Ascending aorta (tissue), 2 donors: ENCODE measurements at regions not wholly inside any gene's neighbourhood (a gene's known extent, or its start where the extent isn't known, plus 50 kb on each side); places are given as distances from the start of the nearest gene placed in this dataset.

Experiments
- DNase-seq, 2 donors: peaks; one replicate each; pipeline ENCODE4 v3.0.0-alpha.2; 2019; ENCODE audit warnings: low spot score in 2 of 2
- H3K27ac ChIP-seq, 2 donors: fragments of 200-600 bp; sonication (generic); one replicate each; pipeline ENCODE4 v1.5.1; 2016 to 2017; ENCODE audit warnings: mild to moderate bottlenecking in 1 of 2
- H3K27me3 ChIP-seq: fragments of 200-600 bp; sonication (generic); one replicate; pipeline ENCODE4 v1.5.1; 2017
- H3K36me3 ChIP-seq, 2 donors: fragments of 200-600 bp; sonication (generic); one replicate each; pipeline ENCODE4 v1.5.1; 2016
- H3K4me1 ChIP-seq, 2 donors: fragments of 200-600 bp; sonication (generic); one replicate each; pipeline ENCODE4 v1.5.1; 2016 to 2017; ENCODE audit warnings: mild to moderate bottlenecking in 1 of 2
- H3K4me3 ChIP-seq, 2 donors: fragments of 200-600 bp; sonication (generic); one replicate each; pipeline ENCODE4 v1.5.1; 2016 to 2017; ENCODE audit warnings: mild to moderate bottlenecking in 1 of 2
- H3K9me3 ChIP-seq, 2 donors: fragments of 200-600 bp; sonication (generic); one replicate each; pipeline ENCODE4 v1.5.1; 2016
- intact Hi-C: fragments of 100-400 bp; cut with DNase I; formaldehyde crosslinking; loops from one replicate; pipeline ENCODE4 v1.15.1; 2023
- TF ChIP-seq, protein P1 (sequence below), 3 experiments: fragments of 200-600 bp in 2 of 3; fragments of 450-650 bp in 1 of 3; sonication (generic) in 2 of 3; IDR thresholded peaks; one replicate each; pipeline ENCODE4 v1.5.1; 2016 to 2019; ENCODE audit warnings: antibody characterized with exemption in 3 of 3, mild to moderate bottlenecking in 1 of 3, moderate library complexity in 1 of 3

DNA sequence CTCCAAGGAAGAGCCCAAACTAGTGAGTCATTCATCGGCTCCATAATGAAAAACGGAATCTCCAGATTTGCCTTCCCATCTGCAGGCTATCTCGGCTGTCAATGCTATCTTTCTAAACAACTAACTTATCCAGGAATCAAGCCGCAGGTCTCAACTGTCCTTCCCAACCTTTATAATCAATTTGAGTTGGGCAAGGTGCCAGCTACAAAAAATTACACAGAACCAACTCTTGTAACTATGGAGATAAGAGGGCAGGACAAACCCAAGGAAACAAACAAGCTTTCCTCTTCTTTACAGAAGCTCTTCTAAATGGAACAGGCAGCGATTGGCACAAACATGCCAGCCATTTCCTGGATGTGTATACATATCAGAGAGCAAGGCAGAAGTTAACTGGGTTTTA is 61.2 kb upstream of the RAI2 start:
- H3K9me3 ChIP-seq = no peaks in the 10 kb centered on the region
- no peaks in the 10 kb centered on the region for H3K4me1 ChIP-seq
- H3K36me3 ChIP-seq = no peaks in the 10 kb centered on the region
- no peak overlapping the region for H3K4me3 ChIP-seq
- intact Hi-C loops = no loop called here
- no peaks in the 10 kb centered on the region for H3K27me3 ChIP-seq
- TF ChIP-seq, protein P1, sequence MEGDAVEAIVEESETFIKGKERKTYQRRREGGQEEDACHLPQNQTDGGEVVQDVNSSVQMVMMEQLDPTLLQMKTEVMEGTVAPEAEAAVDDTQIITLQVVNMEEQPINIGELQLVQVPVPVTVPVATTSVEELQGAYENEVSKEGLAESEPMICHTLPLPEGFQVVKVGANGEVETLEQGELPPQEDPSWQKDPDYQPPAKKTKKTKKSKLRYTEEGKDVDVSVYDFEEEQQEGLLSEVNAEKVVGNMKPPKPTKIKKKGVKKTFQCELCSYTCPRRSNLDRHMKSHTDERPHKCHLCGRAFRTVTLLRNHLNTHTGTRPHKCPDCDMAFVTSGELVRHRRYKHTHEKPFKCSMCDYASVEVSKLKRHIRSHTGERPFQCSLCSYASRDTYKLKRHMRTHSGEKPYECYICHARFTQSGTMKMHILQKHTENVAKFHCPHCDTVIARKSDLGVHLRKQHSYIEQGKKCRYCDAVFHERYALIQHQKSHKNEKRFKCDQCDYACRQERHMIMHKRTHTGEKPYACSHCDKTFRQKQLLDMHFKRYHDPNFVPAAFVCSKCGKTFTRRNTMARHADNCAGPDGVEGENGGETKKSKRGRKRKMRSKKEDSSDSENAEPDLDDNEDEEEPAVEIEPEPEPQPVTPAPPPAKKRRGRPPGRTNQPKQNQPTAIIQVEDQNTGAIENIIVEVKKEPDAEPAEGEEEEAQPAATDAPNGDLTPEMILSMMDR (IDR thresholded peaks at IDR 0.05) = no peak
- no peak overlapping the region for H3K27ac ChIP-seq
- DNase-seq = no peak

DNA sequence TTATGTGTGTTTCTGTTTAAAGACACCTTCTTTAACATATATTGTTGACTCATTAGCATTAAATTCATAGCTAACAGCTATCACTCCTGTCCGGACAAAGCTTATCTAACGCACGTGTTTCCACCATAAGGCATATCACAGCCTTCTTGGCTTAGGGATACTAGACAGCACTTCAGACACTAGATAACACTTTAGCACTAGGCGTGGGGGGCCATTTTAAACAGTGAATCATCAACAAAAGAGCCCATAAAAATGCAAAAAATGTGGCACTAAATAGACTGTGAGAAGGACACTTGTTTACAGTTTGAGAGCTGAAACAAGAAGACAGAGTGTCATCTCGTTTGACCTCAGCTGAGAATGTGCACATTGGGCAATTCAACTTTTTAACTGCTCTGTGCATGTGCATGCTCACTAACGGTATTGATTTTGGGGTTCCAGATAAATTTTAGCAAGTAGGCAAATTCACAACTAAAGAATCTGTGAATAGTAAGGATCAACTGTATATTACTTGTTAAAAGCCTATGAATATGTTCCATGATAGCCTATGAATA is 58.9 kb upstream of the RAI2 start:
- no peak overlapping the region for H3K4me3 ChIP-seq
- H3K9me3 ChIP-seq = no peaks in the 10 kb centered on the region
- intact Hi-C loops = no loop called here
- no peaks in the 10 kb centered on the region for H3K27me3 ChIP-seq
- H3K27ac ChIP-seq = no peak overlapping the region
- H3K4me1 ChIP-seq = no peaks in the 10 kb centered on the region
- no peak for DNase-seq
- TF ChIP-seq, protein P1 (IDR thresholded peaks at IDR 0.05) = no peak
- no peaks in the 10 kb centered on the region for H3K36me3 ChIP-seq

DNA sequence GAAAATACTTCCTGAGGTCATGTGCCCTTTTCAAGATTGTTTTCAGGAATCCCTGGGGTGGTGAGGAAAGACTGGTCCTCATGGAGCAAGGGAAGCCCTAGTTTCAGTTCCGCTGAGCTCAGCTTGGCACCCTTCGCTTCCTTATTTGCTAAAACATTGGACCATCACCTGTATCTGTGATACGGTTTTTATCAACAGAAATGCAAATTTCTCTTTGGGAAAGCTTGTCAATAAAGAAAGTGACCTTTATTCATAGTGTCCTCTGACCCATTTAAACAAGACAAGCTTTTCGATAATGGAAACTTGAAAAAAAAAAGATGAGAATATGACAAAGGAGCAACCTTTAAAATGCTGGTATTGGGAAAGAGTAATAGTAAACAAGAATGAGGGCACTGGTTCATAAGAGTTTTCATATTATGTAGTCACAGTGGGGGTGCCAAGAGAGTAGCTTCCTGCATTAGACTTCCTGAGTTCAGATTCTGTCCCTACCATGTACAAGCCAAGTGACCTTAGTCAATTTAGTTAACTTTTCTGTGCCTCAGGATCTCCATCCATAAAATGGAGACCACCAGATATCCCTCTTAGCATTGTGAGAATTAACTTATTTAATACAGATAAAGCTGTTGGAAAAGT is 57.0 kb upstream of the RAI2 start:
- Histone ChIP-seq H3K27me3 (no peaks in the 10 kb centered on the region), H3K9me3 (no peaks in the 10 kb centered on the region), H3K4me1 (no peaks in the 10 kb centered on the region), H3K27ac (no peak overlapping the region), H3K36me3 (no peaks in the 10 kb centered on the region), H3K4me3 (no peak overlapping the region)
- DNase-seq = no peak
- TF ChIP-seq, protein P1 (IDR thresholded peaks at IDR 0.05) = no peak
- intact Hi-C loops = no loop called here

DNA sequence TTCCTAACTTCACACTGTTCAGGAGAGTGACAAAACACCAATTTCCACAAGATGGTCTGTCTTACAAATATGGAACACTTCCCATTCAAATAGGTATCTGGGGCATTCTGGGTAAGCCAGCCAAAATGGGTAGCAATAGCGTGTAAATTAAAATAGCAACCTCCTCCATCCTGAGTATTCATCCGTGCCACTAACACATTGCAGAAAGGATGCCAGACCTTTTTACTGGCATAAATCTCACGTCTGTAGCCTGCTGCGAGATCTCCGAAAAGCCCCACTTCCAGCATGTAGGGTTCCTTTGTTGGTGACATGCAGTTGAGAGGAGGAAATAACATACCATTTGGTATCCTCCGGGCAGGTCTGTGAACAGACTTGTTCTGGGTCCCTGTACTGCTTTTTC is 52.7 kb upstream of the RAI2 start:
- Histone ChIP-seq H3K4me3 (no peak overlapping the region), H3K36me3 (no peaks in the 10 kb centered on the region), H3K27ac (no peak overlapping the region), H3K9me3 (peaks cover 0 to 4% of the 10 kb centered on the region in 2 donors), H3K27me3 (no peaks in the 10 kb centered on the region), H3K4me1 (no peaks in the 10 kb centered on the region)
- TF ChIP-seq, protein P1 (IDR thresholded peaks at IDR 0.05) = no peak
- intact Hi-C loops = no loop called here
- DNase-seq = no peak
